ENCODE measurements at regions not wholly inside any gene's neighbourhood (a gene's known extent, or its start where the extent isn't known, plus 50 kb on each side); places are given as distances from the start of the nearest gene placed in this dataset.

DNA sequence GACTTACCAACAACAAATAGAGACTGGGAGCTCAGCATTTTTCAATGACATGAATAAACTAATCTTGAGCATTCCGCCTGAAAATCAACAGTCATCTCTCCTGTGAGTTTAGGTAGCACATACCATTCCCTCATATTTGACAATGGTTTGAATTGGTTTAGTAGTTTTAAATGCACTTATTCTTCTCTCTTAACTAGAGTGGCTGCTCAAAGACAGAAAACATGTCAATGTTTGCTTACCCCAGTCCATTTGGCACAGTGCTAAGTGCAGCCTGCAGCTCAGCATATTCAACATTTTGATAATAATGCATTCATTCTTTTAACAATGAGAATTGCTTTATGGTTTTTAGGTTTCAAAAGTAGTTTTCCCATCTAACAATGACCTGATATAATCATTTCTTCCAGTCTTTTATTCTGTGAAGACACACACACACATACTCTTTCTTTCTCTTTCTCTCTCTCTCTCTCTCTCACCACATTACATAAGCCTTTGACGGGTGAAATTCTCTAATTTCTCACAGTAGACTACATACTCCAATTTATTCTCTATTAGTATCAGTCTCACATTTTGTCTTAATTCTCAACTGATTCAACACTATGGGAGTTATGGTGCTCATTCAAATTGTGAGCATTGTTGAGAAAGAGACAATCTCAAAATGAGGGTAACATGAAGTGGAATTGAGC, 432.3 kb downstream of the LRRIQ3 start:
- CTCF ChIA-PET = no interaction called here
- no CpG with 5 or more reads among the region's 2 CpGs for WGBS (ENCODE audit: insufficient coverage)
- POLR2A ChIA-PET = interaction anchor here (0.6 kb wide), 1 partner anchor 72 kb away, joined by 3 read pairs; no protein-coding TSS in a partner anchor

DNA sequence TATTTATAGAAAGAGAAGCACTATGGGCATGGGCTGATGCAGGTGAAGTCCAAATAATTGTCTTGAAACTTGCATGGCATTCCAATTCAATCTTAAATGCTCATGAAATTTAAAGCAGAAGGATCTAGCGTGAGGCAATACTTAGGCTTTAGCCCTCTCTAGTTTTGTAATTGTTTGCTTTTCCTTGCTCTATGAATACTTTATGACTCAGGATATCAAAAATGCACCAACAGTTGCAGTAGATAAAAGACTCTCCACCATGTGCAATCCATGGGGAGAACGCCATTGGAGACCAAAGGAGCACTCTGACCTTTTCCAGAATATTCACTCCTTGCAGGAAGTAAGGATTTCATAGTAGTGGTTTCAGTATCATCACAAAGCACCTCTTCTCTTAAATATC, 436.4 kb downstream of the LRRIQ3 start:
- Histone ChIP-seq H3K36me3 (ENCODE audit: control insufficient read depth in 4 of 4, insufficient read depth in 4 of 4, low read length in 3 of 4) (no peaks in the 10 kb centered on the region), H3K9me3 (ENCODE audit: control extremely low read depth in 1 of 5, control insufficient read depth in 4 of 5, insufficient read depth in 2 of 5, low read depth in 1 of 5, low read length in 4 of 5) (no peaks in the 10 kb centered on the region), H3K27ac (ENCODE audit: insufficient read depth in 1 of 2, low read depth in 1 of 2, low read length in 2 of 2, poor library complexity in 1 of 2, severe bottlenecking in 2 of 2) (no peak overlapping the region), H3K4me3 (ENCODE audit: control insufficient read depth in 1 of 7, extremely low read depth in 1 of 7, insufficient read depth in 4 of 7, low read depth in 2 of 7, low read length in 6 of 7) (no peak overlapping the region), H3K4me1 (ENCODE audit: control extremely low read depth in 1 of 4, control insufficient read depth in 4 of 4, insufficient read depth in 4 of 4, low read length in 3 of 4) (no peaks in the 10 kb centered on the region), H3K27me3 (replicated peaks in 2 of 5; ENCODE audit: control insufficient read depth in 4 of 5, insufficient read depth in 5 of 5, low read length in 4 of 5) (no peaks in the 10 kb centered on the region)
- WGBS (ENCODE audit: insufficient coverage) = 100% methylated on average over 1 of the region's 2 CpGs
- no peak for DNase-seq
- ChIA-PET CTCF (no interaction called here), POLR2A (no interaction called here)

More for the DNA sequence above, 432.3 kb downstream of the LRRIQ3 start:
- H3K4me3 ChIP-seq (ENCODE audit: control insufficient read depth in 1 of 7, extremely low read depth in 1 of 7, insufficient read depth in 4 of 7, low read depth in 2 of 7, low read length in 6 of 7) = no peak overlapping the region
- H3K9me3 ChIP-seq (ENCODE audit: control extremely low read depth in 1 of 5, control insufficient read depth in 4 of 5, insufficient read depth in 2 of 5, low read depth in 1 of 5, low read length in 4 of 5) = no peaks in the 10 kb centered on the region
- no peaks in the 10 kb centered on the region for H3K4me1 ChIP-seq (ENCODE audit: control extremely low read depth in 1 of 4, control insufficient read depth in 4 of 4, insufficient read depth in 4 of 4, low read length in 3 of 4)
- no peaks in the 10 kb centered on the region for H3K27me3 ChIP-seq (replicated peaks in 2 of 5; ENCODE audit: control insufficient read depth in 4 of 5, insufficient read depth in 5 of 5, low read length in 4 of 5)
- H3K27ac ChIP-seq (ENCODE audit: insufficient read depth in 1 of 2, low read depth in 1 of 2, low read length in 2 of 2, poor library complexity in 1 of 2, severe bottlenecking in 2 of 2) = no peak overlapping the region
- no peaks in the 10 kb centered on the region for H3K36me3 ChIP-seq (ENCODE audit: control insufficient read depth in 4 of 4, insufficient read depth in 4 of 4, low read length in 3 of 4)
- no peak for DNase-seq

DNA sequence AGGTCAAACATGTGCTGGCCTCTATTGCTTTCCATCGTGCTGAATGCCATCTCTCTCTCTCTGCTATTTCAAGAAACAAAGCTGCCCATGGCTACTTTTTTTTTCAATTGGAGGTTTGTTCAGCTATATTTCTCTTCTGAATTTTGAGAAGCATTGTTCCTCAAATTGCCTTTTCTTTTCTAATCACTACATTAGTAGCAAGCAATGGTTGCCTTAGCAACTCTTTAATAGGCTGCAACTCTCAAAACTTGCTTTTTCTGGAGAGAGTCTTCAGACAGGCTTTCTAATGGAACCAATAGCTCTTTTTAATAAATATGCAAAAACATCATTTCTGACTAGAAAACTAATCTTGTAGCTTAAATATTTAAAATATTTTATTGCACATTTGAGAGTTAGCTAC, 439.0 kb downstream of the LRRIQ3 start:
- ChIA-PET POLR2A (no interaction called here), CTCF (no interaction called here)
- Histone ChIP-seq H3K27ac (ENCODE audit: insufficient read depth in 1 of 2, low read depth in 1 of 2, low read length in 2 of 2, poor library complexity in 1 of 2, severe bottlenecking in 2 of 2) (no peak overlapping the region), H3K27me3 (replicated peaks in 2 of 5; ENCODE audit: control insufficient read depth in 4 of 5, insufficient read depth in 5 of 5, low read length in 4 of 5) (no peaks in the 10 kb centered on the region), H3K4me1 (ENCODE audit: control extremely low read depth in 1 of 4, control insufficient read depth in 4 of 4, insufficient read depth in 4 of 4, low read length in 3 of 4) (no peaks in the 10 kb centered on the region), H3K4me3 (ENCODE audit: control insufficient read depth in 1 of 7, extremely low read depth in 1 of 7, insufficient read depth in 4 of 7, low read depth in 2 of 7, low read length in 6 of 7) (no peak overlapping the region), H3K9me3 (ENCODE audit: control extremely low read depth in 1 of 5, control insufficient read depth in 4 of 5, insufficient read depth in 2 of 5, low read depth in 1 of 5, low read length in 4 of 5) (no peaks in the 10 kb centered on the region), H3K36me3 (ENCODE audit: control insufficient read depth in 4 of 4, insufficient read depth in 4 of 4, low read length in 3 of 4) (no peaks in the 10 kb centered on the region)
- WGBS (ENCODE audit: insufficient coverage) = no CpG with 5 or more reads among the region's 1 CpG
- no peak for DNase-seq

DNA sequence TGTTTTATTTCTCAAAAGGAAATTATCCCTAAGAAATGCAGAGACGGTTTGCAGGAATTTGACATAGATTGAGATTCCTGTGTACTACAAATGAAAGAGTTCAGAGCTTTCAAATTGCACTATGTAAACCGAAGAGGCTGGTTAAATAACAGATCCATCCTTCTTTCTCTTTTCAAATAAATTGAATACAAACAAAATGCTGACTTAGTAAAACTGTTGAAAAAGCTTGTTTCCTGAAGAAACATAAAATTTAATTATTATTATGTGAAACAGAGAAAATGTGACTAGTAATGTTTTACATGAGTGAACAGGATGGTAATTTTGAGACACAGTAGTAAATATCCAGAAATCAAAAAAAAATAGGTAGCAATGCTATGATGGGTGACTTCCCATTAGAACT, 441.2 kb downstream of the LRRIQ3 start:
- no peak overlapping the region for H3K27ac ChIP-seq (ENCODE audit: insufficient read depth in 1 of 2, low read depth in 1 of 2, low read length in 2 of 2, poor library complexity in 1 of 2, severe bottlenecking in 2 of 2)
- ChIA-PET CTCF (no interaction called here), POLR2A (no interaction called here)

DNA sequence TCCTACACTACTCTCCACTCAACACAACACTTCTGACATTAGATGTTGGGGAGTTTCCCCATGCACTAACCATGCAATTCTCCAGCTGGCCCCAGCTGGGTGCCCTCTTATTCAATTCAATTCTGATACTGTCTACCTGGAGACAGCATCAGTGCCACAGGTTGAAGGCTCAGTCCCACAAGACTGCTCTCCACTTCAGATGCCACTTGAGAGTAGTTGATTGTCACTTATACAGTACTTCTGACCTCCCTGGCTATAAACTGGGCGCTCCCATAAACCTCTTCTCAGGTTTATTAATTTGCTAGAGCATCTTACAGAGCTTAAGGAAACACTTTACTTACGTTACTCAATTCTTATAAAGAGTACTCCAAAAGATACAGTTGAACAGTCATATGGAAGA, 442.3 kb downstream of the LRRIQ3 start:
- no peaks in the 10 kb centered on the region for H3K4me1 ChIP-seq (ENCODE audit: control extremely low read depth in 1 of 4, control insufficient read depth in 4 of 4, insufficient read depth in 4 of 4, low read length in 3 of 4)
- WGBS (ENCODE audit: insufficient coverage) = 70% methylated on average over 1 of the region's 2 CpGs
- H3K9me3 ChIP-seq (ENCODE audit: control extremely low read depth in 1 of 5, control insufficient read depth in 4 of 5, insufficient read depth in 2 of 5, low read depth in 1 of 5, low read length in 4 of 5) = peaks cover 0 to 1% (median 0%) of the 10 kb centered on the region in 5 experiments
- no peak overlapping the region for H3K27ac ChIP-seq (ENCODE audit: insufficient read depth in 1 of 2, low read depth in 1 of 2, low read length in 2 of 2, poor library complexity in 1 of 2, severe bottlenecking in 2 of 2)
- DNase-seq = no peak
- ChIA-PET CTCF (no interaction called here), POLR2A (no interaction called here)
- no peaks in the 10 kb centered on the region for H3K27me3 ChIP-seq (replicated peaks in 2 of 5; ENCODE audit: control insufficient read depth in 4 of 5, insufficient read depth in 5 of 5, low read length in 4 of 5)
- H3K36me3 ChIP-seq (ENCODE audit: control insufficient read depth in 4 of 4, insufficient read depth in 4 of 4, low read length in 3 of 4) = no peaks in the 10 kb centered on the region
- no peak overlapping the region for H3K4me3 ChIP-seq (ENCODE audit: control insufficient read depth in 1 of 7, extremely low read depth in 1 of 7, insufficient read depth in 4 of 7, low read depth in 2 of 7, low read length in 6 of 7)

More for the DNA sequence above, 441.2 kb downstream of the LRRIQ3 start:
- H3K4me1 ChIP-seq (ENCODE audit: control extremely low read depth in 1 of 4, control insufficient read depth in 4 of 4, insufficient read depth in 4 of 4, low read length in 3 of 4) = no peaks in the 10 kb centered on the region
- no peak for DNase-seq
- no peaks in the 10 kb centered on the region for H3K36me3 ChIP-seq (ENCODE audit: control insufficient read depth in 4 of 4, insufficient read depth in 4 of 4, low read length in 3 of 4)
- H3K27me3 ChIP-seq (replicated peaks in 2 of 5; ENCODE audit: control insufficient read depth in 4 of 5, insufficient read depth in 5 of 5, low read length in 4 of 5) = no peaks in the 10 kb centered on the region
- no peaks in the 10 kb centered on the region for H3K9me3 ChIP-seq (ENCODE audit: control extremely low read depth in 1 of 5, control insufficient read depth in 4 of 5, insufficient read depth in 2 of 5, low read depth in 1 of 5, low read length in 4 of 5)
- no peak overlapping the region for H3K4me3 ChIP-seq (ENCODE audit: control insufficient read depth in 1 of 7, extremely low read depth in 1 of 7, insufficient read depth in 4 of 7, low read depth in 2 of 7, low read length in 6 of 7)
- WGBS (ENCODE audit: insufficient coverage) = 75% methylated on average over 1 of the region's 2 CpGs

DNA sequence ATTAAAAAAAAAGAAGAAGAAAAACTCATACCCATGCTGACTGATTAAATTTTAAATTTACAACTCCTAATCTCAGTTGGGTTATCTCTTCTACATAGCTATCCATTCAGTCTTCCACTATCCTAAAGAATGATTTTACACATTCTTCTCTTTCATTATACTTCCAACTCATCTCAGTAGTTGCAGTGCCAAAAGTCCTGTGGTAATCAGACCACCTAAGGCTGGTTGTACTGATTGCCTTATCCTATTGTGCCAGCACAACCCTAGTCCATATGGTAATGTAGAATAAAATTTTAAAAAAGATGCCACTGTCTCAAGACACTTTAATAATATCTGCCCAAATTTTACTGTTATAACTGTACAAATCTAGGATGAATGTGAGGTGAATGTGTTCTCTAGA, 448.0 kb downstream of the LRRIQ3 start:
- H3K36me3 ChIP-seq (ENCODE audit: control insufficient read depth in 4 of 4, insufficient read depth in 4 of 4, low read length in 3 of 4) = no peaks in the 10 kb centered on the region
- H3K9me3 ChIP-seq (ENCODE audit: control extremely low read depth in 1 of 5, control insufficient read depth in 4 of 5, insufficient read depth in 2 of 5, low read depth in 1 of 5, low read length in 4 of 5) = peaks cover 0 to 5% (median 0%) of the 10 kb centered on the region in 5 experiments
- no peak overlapping the region for H3K27ac ChIP-seq (ENCODE audit: insufficient read depth in 1 of 2, low read depth in 1 of 2, low read length in 2 of 2, poor library complexity in 1 of 2, severe bottlenecking in 2 of 2)
- no peaks in the 10 kb centered on the region for H3K4me1 ChIP-seq (ENCODE audit: control extremely low read depth in 1 of 4, control insufficient read depth in 4 of 4, insufficient read depth in 4 of 4, low read length in 3 of 4)
- no peak overlapping the region for H3K4me3 ChIP-seq (ENCODE audit: control insufficient read depth in 1 of 7, extremely low read depth in 1 of 7, insufficient read depth in 4 of 7, low read depth in 2 of 7, low read length in 6 of 7)
- H3K27me3 ChIP-seq (replicated peaks in 2 of 5; ENCODE audit: control insufficient read depth in 4 of 5, insufficient read depth in 5 of 5, low read length in 4 of 5) = no peaks in the 10 kb centered on the region
- CTCF ChIA-PET = no interaction called here
- POLR2A ChIA-PET = no interaction called here
- DNase-seq = no peak

DNA sequence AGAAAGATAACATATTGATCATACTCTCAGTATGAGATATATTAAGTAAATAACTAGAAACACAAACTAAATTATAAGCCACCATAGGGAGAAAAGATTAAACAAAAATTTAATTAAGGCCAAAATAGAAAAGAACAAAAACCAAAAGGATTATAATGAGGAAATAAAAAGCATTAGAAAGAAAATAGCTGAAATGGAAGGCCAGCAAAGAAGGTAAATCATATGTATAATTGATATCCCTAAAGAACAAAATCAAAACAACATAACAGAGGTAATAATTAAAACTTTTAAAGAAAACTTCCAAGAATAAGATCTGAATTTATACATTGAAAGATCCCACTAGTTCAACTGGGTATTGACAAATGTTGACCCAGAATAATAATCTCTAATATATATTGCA, 453.0 kb downstream of the LRRIQ3 start:
- no peak for DNase-seq
- Histone ChIP-seq H3K27me3 (replicated peaks in 2 of 5; ENCODE audit: control insufficient read depth in 4 of 5, insufficient read depth in 5 of 5, low read length in 4 of 5) (no peaks in the 10 kb centered on the region), H3K36me3 (ENCODE audit: control insufficient read depth in 4 of 4, insufficient read depth in 4 of 4, low read length in 3 of 4) (no peaks in the 10 kb centered on the region), H3K27ac (ENCODE audit: insufficient read depth in 1 of 2, low read depth in 1 of 2, low read length in 2 of 2, poor library complexity in 1 of 2, severe bottlenecking in 2 of 2) (no peak overlapping the region), H3K4me3 (ENCODE audit: control insufficient read depth in 1 of 7, extremely low read depth in 1 of 7, insufficient read depth in 4 of 7, low read depth in 2 of 7, low read length in 6 of 7) (no peak overlapping the region), H3K4me1 (ENCODE audit: control extremely low read depth in 1 of 4, control insufficient read depth in 4 of 4, insufficient read depth in 4 of 4, low read length in 3 of 4) (no peaks in the 10 kb centered on the region), H3K9me3 (ENCODE audit: control extremely low read depth in 1 of 5, control insufficient read depth in 4 of 5, insufficient read depth in 2 of 5, low read depth in 1 of 5, low read length in 4 of 5) (peaks cover 0 to 8% (median 0%) of the 10 kb centered on the region in 5 experiments)
- POLR2A ChIA-PET = no interaction called here
- CTCF ChIA-PET = no interaction called here
